Testis (tissue), 2 donors: ENCODE measurements at regions not wholly inside any gene's neighbourhood (a gene's known extent, or its start where the extent isn't known, plus 50 kb on each side); places are given as distances from the start of the nearest gene placed in this dataset.

Experiments
- POLR2A ChIP-seq: fragments of 450-650 bp; IDR thresholded peaks from one replicate; pipeline ENCODE4 v1.6.1; 2017; ENCODE audit warnings: antibody characterized with exemption, mild to moderate bottlenecking, moderate library complexity
- TF ChIP-seq, protein P1 (sequence below), 3 experiments: fragments of 450-650 bp in 2 of 3; fragments of 200-600 bp in 1 of 3; sonication (generic) in 1 of 3; IDR thresholded peaks; one replicate each; pipeline ENCODE4 v1.5.1; 2016 to 2019; ENCODE audit warnings: antibody characterized with exemption in 3 of 3, mild to moderate bottlenecking in 2 of 3, moderate library complexity in 1 of 3

DNA sequence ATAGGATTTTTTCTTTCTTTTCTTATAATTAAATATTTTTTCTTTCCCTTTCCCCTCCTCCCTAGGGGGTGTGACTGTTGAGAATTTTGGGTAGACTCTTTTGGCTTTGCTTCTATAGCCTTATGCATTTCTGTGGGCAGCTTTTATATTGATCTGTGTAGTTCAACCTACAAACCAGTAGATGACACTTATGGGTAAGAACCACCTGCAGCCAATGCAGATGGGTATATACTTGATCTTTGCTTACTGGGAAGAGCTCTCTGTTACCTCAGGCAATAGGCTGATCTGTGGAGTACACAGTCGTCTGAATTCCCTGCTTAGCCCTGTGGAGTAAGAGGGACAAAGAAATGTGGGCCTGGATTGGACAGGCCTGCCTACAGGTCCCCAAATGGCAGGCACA lies 102.7 kb upstream of the STARD4 start:
- TF ChIP-seq, protein P1, sequence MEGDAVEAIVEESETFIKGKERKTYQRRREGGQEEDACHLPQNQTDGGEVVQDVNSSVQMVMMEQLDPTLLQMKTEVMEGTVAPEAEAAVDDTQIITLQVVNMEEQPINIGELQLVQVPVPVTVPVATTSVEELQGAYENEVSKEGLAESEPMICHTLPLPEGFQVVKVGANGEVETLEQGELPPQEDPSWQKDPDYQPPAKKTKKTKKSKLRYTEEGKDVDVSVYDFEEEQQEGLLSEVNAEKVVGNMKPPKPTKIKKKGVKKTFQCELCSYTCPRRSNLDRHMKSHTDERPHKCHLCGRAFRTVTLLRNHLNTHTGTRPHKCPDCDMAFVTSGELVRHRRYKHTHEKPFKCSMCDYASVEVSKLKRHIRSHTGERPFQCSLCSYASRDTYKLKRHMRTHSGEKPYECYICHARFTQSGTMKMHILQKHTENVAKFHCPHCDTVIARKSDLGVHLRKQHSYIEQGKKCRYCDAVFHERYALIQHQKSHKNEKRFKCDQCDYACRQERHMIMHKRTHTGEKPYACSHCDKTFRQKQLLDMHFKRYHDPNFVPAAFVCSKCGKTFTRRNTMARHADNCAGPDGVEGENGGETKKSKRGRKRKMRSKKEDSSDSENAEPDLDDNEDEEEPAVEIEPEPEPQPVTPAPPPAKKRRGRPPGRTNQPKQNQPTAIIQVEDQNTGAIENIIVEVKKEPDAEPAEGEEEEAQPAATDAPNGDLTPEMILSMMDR (IDR thresholded peaks at IDR 0.05) = no peak
- no peak for TF ChIP-seq POLR2A
